ENCODE measurements at regions not wholly inside any gene's neighbourhood (a gene's known extent, or its start where the extent isn't known, plus 50 kb on each side); places are given as distances from the start of the nearest gene placed in this dataset.

- H2AFZ ChIP-seq (ENCODE audit: low read depth, low read length) = no peak overlapping the region
- H3K79me2 ChIP-seq (replicated peaks; ENCODE audit: insufficient read depth, low read length) = no peaks in the 10 kb centered on the region
- no peaks in the 10 kb centered on the region for H3K36me3 ChIP-seq (ENCODE audit: insufficient read depth, low read length)
- no peaks in the 10 kb centered on the region for H3K9me3 ChIP-seq (ENCODE audit: low read length)
- no peaks in the 10 kb centered on the region for H4K20me1 ChIP-seq (ENCODE audit: insufficient read depth)
- TF ChIP-seq RAD21 (conservative IDR thresholded peaks at IDR 0.05) (no peak), REST (IDR thresholded peaks at IDR 0.05; ENCODE audit: borderline replicate concordance) (no peak), EZH2 (IDR thresholded peaks at IDR 0.05; ENCODE audit: borderline replicate concordance, insufficient read depth, low read length, poor library complexity, severe bottlenecking) (no peak), MXI1 (conservative IDR thresholded peaks at IDR 0.05; ENCODE audit: poor library complexity, severe bottlenecking) (no peak), EP300 (conservative IDR thresholded peaks at IDR 0.05; ENCODE audit: poor library complexity, severe bottlenecking) (no peak), TAF1 (IDR thresholded peaks at IDR 0.05; ENCODE audit: low read depth) (no peak), POLR2AphosphoS5 (IDR thresholded peaks at IDR 0.05) (no peak), SMC3 (conservative IDR thresholded peaks at IDR 0.05; ENCODE audit: poor library complexity) (no peak), CTCF (IDR thresholded peaks at IDR 0.05; ENCODE audit: poor library complexity, severe bottlenecking) (no peak)
- no peak overlapping the region for H3K9ac ChIP-seq (ENCODE audit: low read length)
- H3K27ac ChIP-seq (ENCODE audit: low read length) = no peak overlapping the region
- no peaks in the 10 kb centered on the region for H3K9me2 ChIP-seq (ENCODE audit: insufficient read depth, low read length)
- no peak overlapping the region for H3K4me3 ChIP-seq (ENCODE audit: low read length)
- H3K27me3 ChIP-seq (ENCODE audit: insufficient read depth, low read depth, low read length) = no peaks in the 10 kb centered on the region
- no peak overlapping the region for H3K4me2 ChIP-seq (ENCODE audit: low read length)
- no peaks in the 10 kb centered on the region for H3F3A ChIP-seq (ENCODE audit: insufficient read depth, low read length, poor library complexity, severe bottlenecking)
These were observed 63.7 kb upstream of the PLCL2 start for GRCh38 chr3:16821053-16821452.

GRCh38 chr3:16824081-16824696 is 60.6 kb upstream of the PLCL2 start:
- H3F3A ChIP-seq (ENCODE audit: insufficient read depth, low read length, poor library complexity, severe bottlenecking) = no peaks in the 10 kb centered on the region
- H3K79me2 ChIP-seq (replicated peaks; ENCODE audit: insufficient read depth, low read length) = no peaks in the 10 kb centered on the region
- no peak overlapping the region for H3K4me2 ChIP-seq (ENCODE audit: low read length)
- H4K20me1 ChIP-seq (ENCODE audit: insufficient read depth) = no peaks in the 10 kb centered on the region
- H2AFZ ChIP-seq (ENCODE audit: low read depth, low read length) = no peak overlapping the region
- H3K4me3 ChIP-seq (ENCODE audit: low read length) = no peak overlapping the region
- H3K9me2 ChIP-seq (ENCODE audit: insufficient read depth, low read length) = no peaks in the 10 kb centered on the region
- H3K27ac ChIP-seq (ENCODE audit: low read length) = no peak overlapping the region
- H3K9me3 ChIP-seq (ENCODE audit: low read length) = no peaks in the 10 kb centered on the region
- H3K9ac ChIP-seq (ENCODE audit: low read length) = no peak overlapping the region
- H3K27me3 ChIP-seq (ENCODE audit: insufficient read depth, low read depth, low read length) = no peaks in the 10 kb centered on the region
- TF ChIP-seq SMC3 (conservative IDR thresholded peaks at IDR 0.05; ENCODE audit: poor library complexity) (no peak), EZH2 (IDR thresholded peaks at IDR 0.05; ENCODE audit: borderline replicate concordance, insufficient read depth, low read length, poor library complexity, severe bottlenecking) (no peak), TAF1 (IDR thresholded peaks at IDR 0.05; ENCODE audit: low read depth) (no peak), MXI1 (conservative IDR thresholded peaks at IDR 0.05; ENCODE audit: poor library complexity, severe bottlenecking) (no peak), EP300 (conservative IDR thresholded peaks at IDR 0.05; ENCODE audit: poor library complexity, severe bottlenecking) (no peak), CTCF (IDR thresholded peaks at IDR 0.05; ENCODE audit: poor library complexity, severe bottlenecking) (no peak), POLR2AphosphoS5 (IDR thresholded peaks at IDR 0.05) (no peak), RAD21 (conservative IDR thresholded peaks at IDR 0.05) (no peak), REST (IDR thresholded peaks at IDR 0.05; ENCODE audit: borderline replicate concordance) (no peak)
- H3K36me3 ChIP-seq (ENCODE audit: insufficient read depth, low read length) = no peaks in the 10 kb centered on the region
